ENCODE measurements at regions not wholly inside any gene's neighbourhood (a gene's known extent, or its start where the extent isn't known, plus 50 kb on each side); places are given as distances from the start of the nearest gene placed in this dataset.

- no peak for TF ChIP-seq CTCF (conservative IDR thresholded peaks at IDR 0.05)
- Histone ChIP-seq H2BK15ac (ENCODE audit: low read depth, low read length) (no peak overlapping the region), H2BK20ac (ENCODE audit: low read depth, low read length, poor library complexity, severe bottlenecking) (no peak overlapping the region), H2BK120ac (ENCODE audit: low read depth, low read length, poor library complexity, severe bottlenecking) (no peak overlapping the region), H3K4ac (ENCODE audit: low read depth, low read length) (no peak overlapping the region), H4K8ac (replicated peaks; ENCODE audit: insufficient read length, low read depth, low read length) (no peak overlapping the region), H3K79me2 (ENCODE audit: insufficient read depth, low read length) (no peaks in the 10 kb centered on the region), H3T11ph (ENCODE audit: low read length) (no peak overlapping the region), H4K91ac (ENCODE audit: insufficient read length, low read depth, low read length) (no peak overlapping the region), H3K23ac (ENCODE audit: insufficient read length, low read depth, low read length) (no peak overlapping the region), H2BK5ac (ENCODE audit: insufficient read length, low read length) (no peak overlapping the region), H2BK12ac (ENCODE audit: insufficient read length, low read depth, low read length) (no peak overlapping the region), H3K56ac (ENCODE audit: insufficient read length, low read depth, low read length) (no peak overlapping the region), H3K18ac (ENCODE audit: insufficient read length, low read depth, low read length) (no peak overlapping the region), H4K5ac (ENCODE audit: insufficient read length, low read depth, low read length) (no peak overlapping the region), H3K79me1 (ENCODE audit: insufficient read depth, low read depth, low read length, poor library complexity, severe bottlenecking) (no peaks in the 10 kb centered on the region), H4K20me1 (ENCODE audit: control insufficient read depth, insufficient read depth, insufficient read length) (peaks cover 3% of the 10 kb centered on the region), H3K27ac (ENCODE audit: insufficient read length, low read depth, low read length) (no peak overlapping the region), H3K9ac (ENCODE audit: extremely low read depth, insufficient read length, low read length) (no peak overlapping the region), H3K14ac (ENCODE audit: insufficient read depth, low read length) (no peak overlapping the region), H3K4me2 (ENCODE audit: insufficient read depth, insufficient read length, low read length) (no peak overlapping the region), H3K23me2 (ENCODE audit: insufficient read length, low read depth, low read length, poor library complexity, severe bottlenecking) (no peaks in the 10 kb centered on the region), H3K9me3 (ENCODE audit: control insufficient read depth, low read depth, low read length) (no peaks in the 10 kb centered on the region), H2AFZ (ENCODE audit: low read length) (no peak overlapping the region), H3K4me1 (ENCODE audit: insufficient read depth, low read length) (no peaks in the 10 kb centered on the region), H2AK5ac (ENCODE audit: insufficient read length, low read length) (no peak overlapping the region), H3K27me3 (ENCODE audit: insufficient read depth, low read length) (no peaks in the 10 kb centered on the region)
- DNase-seq: no peak
- 0 out of 7 replicates have a peak overlapping the region, but pooled peaks of 1 of the 3 experiments have one; percentile 74 for H3K27ac Mint-ChIP-seq
- H3K4me1 Mint-ChIP-seq: no peaks in the 10 kb centered on the region
- no peaks in the 10 kb centered on the region for H3K27me3 Mint-ChIP-seq (ENCODE audit: low read depth)
- H3K36me3 Mint-ChIP-seq (ENCODE audit: insufficient read depth in 1 of 3, low read depth in 3 of 3): no peaks in the 10 kb centered on the region
- no peaks in the 10 kb centered on the region for H3K9me3 Mint-ChIP-seq
- H3K4me3 Mint-ChIP-seq: no peak overlapping the region
Measured at GRCh38 chr13:64127856-64128255, 2712.2 kb upstream of the PCDH20 start.
